ENCODE measurements at regions not wholly inside any gene's neighbourhood (a gene's known extent, or its start where the extent isn't known, plus 50 kb on each side); places are given as distances from the start of the nearest gene placed in this dataset.
A peak's percentile ranks its signal among the peaks of the same experiment; 100 is the strongest.
"Not testable (repeated sequence)": the region's sequence is repeated elsewhere in the genome, so short reads cannot be mapped to it uniquely, and the experiment has no call there.

GRCh38 chr6:37580176-37580955, 80.7 kb upstream of the CCDC167 start:
- FAIRE-seq (no peak), DNase-seq (ENCODE audit: low spot score in 2 of 2) (no peak)

- no peak for DNase-seq (ENCODE audit: low spot score in 2 of 2)
- FAIRE-seq = no peak
These were observed 79.9 kb upstream of the CCDC167 start for GRCh38 chr6:37579444-37580067.

GRCh38 chr6:37578104-37578503, 78.4 kb upstream of the CCDC167 start:
- FAIRE-seq (no peak), DNase-seq (ENCODE audit: low spot score in 2 of 2) (no peak)

- DNase-seq (ENCODE audit: low spot score in 2 of 2) (no peak), FAIRE-seq (no peak)
These were observed 76.6 kb upstream of the CCDC167 start for GRCh38 chr6:37576336-37576737.

GRCh38 chr6:37575221-37575620, 75.5 kb upstream of the CCDC167 start:
- DNase-seq (ENCODE audit: low spot score in 2 of 2) (no peak), FAIRE-seq (no peak)

GRCh38 chr6:37572334-37572733, 72.6 kb upstream of the CCDC167 start:
- FAIRE-seq = no peak

GRCh38 chr6:37570482-37571133, 70.9 kb upstream of the CCDC167 start:
- FAIRE-seq (no peak), DNase-seq (ENCODE audit: low spot score in 2 of 2) (no peak)

More at GRCh38 chr6:37572334-37572733, 72.6 kb upstream of the CCDC167 start:
- no peak for DNase-seq (ENCODE audit: low spot score in 2 of 2)

GRCh38 chr6:37569743-37570481, 70.2 kb upstream of the CCDC167 start:
- no peak for FAIRE-seq
- no peak for DNase-seq (ENCODE audit: low spot score in 2 of 2)

GRCh38 chr6:37569317-37569716, 69.6 kb upstream of the CCDC167 start:
- FAIRE-seq (no peak), DNase-seq (ENCODE audit: low spot score in 2 of 2) (no peak)

- FAIRE-seq (no peak), DNase-seq (ENCODE audit: low spot score in 2 of 2) (no peak)
These were observed 67.3 kb upstream of the CCDC167 start for GRCh38 chr6:37566950-37567349.

GRCh38 chr6:37566111-37566949, 66.6 kb upstream of the CCDC167 start:
- FAIRE-seq (no peak), DNase-seq (ENCODE audit: low spot score in 2 of 2) (peak; percentile 69 to 83)

GRCh38 chr6:37565267-37566110, 65.8 kb upstream of the CCDC167 start:
- peak in 1 of 2 donors; percentile 44 for DNase-seq (ENCODE audit: low spot score in 2 of 2)

GRCh38 chr6:37562926-37563288, 63.2 kb upstream of the CCDC167 start:
- not testable (repeated sequence) for DNase-seq (ENCODE audit: low spot score in 2 of 2); FAIRE-seq

More at GRCh38 chr6:37565267-37566110, 65.8 kb upstream of the CCDC167 start:
- FAIRE-seq = no peak

- FAIRE-seq (no peak), DNase-seq (ENCODE audit: low spot score in 2 of 2) (no peak)
These were observed 61.7 kb upstream of the CCDC167 start for GRCh38 chr6:37561361-37561760.

- DNase-seq (ENCODE audit: low spot score in 2 of 2) = no peak
- no peak for FAIRE-seq
These were observed 61.0 kb upstream of the CCDC167 start for GRCh38 chr6:37560737-37561103.

GRCh38 chr6:37559501-37559900, 59.8 kb upstream of the CCDC167 start:
- no peak for DNase-seq (ENCODE audit: low spot score in 2 of 2)
- no peak for FAIRE-seq

- DNase-seq (ENCODE audit: low spot score in 2 of 2) (no peak), FAIRE-seq (no peak)
These were observed 59.4 kb upstream of the CCDC167 start for GRCh38 chr6:37559050-37559449.

GRCh38 chr6:37558646-37559045, 59.0 kb upstream of the CCDC167 start:
- FAIRE-seq = no peak
- DNase-seq (ENCODE audit: low spot score in 2 of 2) = no peak

GRCh38 chr6:37558168-37558567, 58.5 kb upstream of the CCDC167 start:
- DNase-seq (ENCODE audit: low spot score in 2 of 2) = no peak
- FAIRE-seq = no peak
